ENCODE measurements at regions not wholly inside any gene's neighbourhood (a gene's known extent, or its start where the extent isn't known, plus 50 kb on each side); places are given as distances from the start of the nearest gene placed in this dataset.

- TF ChIP-seq POLR2AphosphoS5 (IDR thresholded peaks at IDR 0.05; ENCODE audit: low read depth) (no peak), CTCF (IDR thresholded peaks at IDR 0.05; ENCODE audit: insufficient read depth, low read length) (no peak), GABPA (IDR thresholded peaks at IDR 0.05; ENCODE audit: low read depth) (no peak), REST (IDR thresholded peaks at IDR 0.05; ENCODE audit: insufficient replicate concordance, low read depth) (no peak), SPI1 (IDR thresholded peaks at IDR 0.05; ENCODE audit: borderline replicate concordance, low read depth) (no peak)
Measured at GRCh38 chr15:93940226-93940625, 291.1 kb upstream of the MCTP2 start.

Measured in HL-60 (cell line).